MCF 10A (cell line): ENCODE measurements at regions not wholly inside any gene's neighbourhood (a gene's known extent, or its start where the extent isn't known, plus 50 kb on each side); places are given as distances from the start of the nearest gene placed in this dataset.

Experiments
- BruUV-seq: library from RNA; stranded (reverse); fragments of 400-500 nt; replicated peaks from 2 replicates; lab custom pipeline; 2021; lab: Mats Ljungman, UMichigan
- CTCF ChIA-PET: fragments of 300-600 bp; sonication (Branson Sonifier 250); formaldehyde crosslinking; extraction: SDS; loops from one replicate; lab custom pipeline; 2021; ENCODE audit warnings: antibody characterized with exemption, inconsistent platforms; lab: Yijun Ruan, JAX
- POLR2A ChIA-PET: fragments of 300-600, 350-650 bp; sonication (Branson Sonifier 250); formaldehyde crosslinking; extraction: SDS; loops from one replicate; lab custom pipeline; 2020; ENCODE audit warnings: antibody characterized with exemption, inconsistent platforms; lab: Yijun Ruan, JAX
- DNase-seq: peaks from one replicate; pipeline ENCODE4 v3.0.0-alpha.2; 2018; ENCODE audit not compliant: unreplicated experiment
- H3K27ac Mint-ChIP-seq: one replicate; pipeline ENCODE4 v1.8.0; 2022; ENCODE audit warnings: mild to moderate bottlenecking, low read depth, mixed read lengths; ENCODE audit not compliant: unreplicated experiment
- H3K27me3 Mint-ChIP-seq: one replicate; pipeline ENCODE4 v1.8.0; 2022; ENCODE audit warnings: mixed read lengths; ENCODE audit not compliant: insufficient read depth, unreplicated experiment
- H3K36me3 Mint-ChIP-seq: one replicate; pipeline ENCODE4 v1.8.0; 2022; ENCODE audit warnings: mild to moderate bottlenecking, moderate library complexity, mixed read lengths; ENCODE audit not compliant: insufficient read depth, unreplicated experiment
- H3K4me1 Mint-ChIP-seq: one replicate; pipeline ENCODE4 v1.8.0; 2022; ENCODE audit warnings: mixed read lengths; ENCODE audit not compliant: insufficient read depth, unreplicated experiment
- H3K4me3 Mint-ChIP-seq: one replicate; pipeline ENCODE4 v1.8.0; 2022; ENCODE audit warnings: mild to moderate bottlenecking, moderate library complexity, mixed read lengths; ENCODE audit not compliant: unreplicated experiment
- H3K9me3 Mint-ChIP-seq: one replicate; pipeline ENCODE4 v1.8.0; 2022; ENCODE audit warnings: mixed read lengths; ENCODE audit not compliant: unreplicated experiment
- intact Hi-C: fragments of 100-400 bp; cut with micrococcal nuclease; formaldehyde crosslinking; loops from 2 replicates; pipeline ENCODE4 v1.14.1; 2022
- TF ChIP-seq, protein P1 (sequence below): fragments of 200-600 bp; IDR thresholded peaks from one replicate; pipeline ENCODE4 v1.8.0; 2022; ENCODE audit warnings: antibody characterized with exemption, mild to moderate bottlenecking; ENCODE audit not compliant: unreplicated experiment

DNA sequence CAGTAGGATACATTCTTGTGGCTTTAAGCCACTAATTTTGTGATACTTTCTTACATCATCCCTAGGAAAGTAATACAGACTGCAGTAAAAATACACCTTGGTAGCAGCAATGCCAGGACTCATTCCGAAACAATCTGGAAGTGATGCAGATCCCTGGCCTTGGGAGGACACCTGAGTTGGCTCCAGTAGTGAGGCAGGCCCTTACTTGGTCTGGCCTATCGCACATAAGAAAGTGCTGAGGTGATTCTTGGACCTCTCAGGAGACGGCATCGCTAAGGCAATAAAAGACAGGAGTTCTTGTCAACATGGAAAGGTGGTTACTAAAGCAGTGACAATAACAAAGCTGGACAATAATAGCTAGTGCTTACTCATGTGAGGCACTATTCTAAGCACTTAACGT lies 126.5 kb downstream of the SUCNR1 start:
- Mint-ChIP-seq H3K4me3 (no peak overlapping the region), H3K27ac (no peak overlapping the region), H3K36me3 (no peaks in the 10 kb centered on the region), H3K4me1 (no peaks in the 10 kb centered on the region), H3K9me3 (no peaks in the 10 kb centered on the region), H3K27me3 (no peaks in the 10 kb centered on the region)
- no peak for DNase-seq
- TF ChIP-seq, protein P1, sequence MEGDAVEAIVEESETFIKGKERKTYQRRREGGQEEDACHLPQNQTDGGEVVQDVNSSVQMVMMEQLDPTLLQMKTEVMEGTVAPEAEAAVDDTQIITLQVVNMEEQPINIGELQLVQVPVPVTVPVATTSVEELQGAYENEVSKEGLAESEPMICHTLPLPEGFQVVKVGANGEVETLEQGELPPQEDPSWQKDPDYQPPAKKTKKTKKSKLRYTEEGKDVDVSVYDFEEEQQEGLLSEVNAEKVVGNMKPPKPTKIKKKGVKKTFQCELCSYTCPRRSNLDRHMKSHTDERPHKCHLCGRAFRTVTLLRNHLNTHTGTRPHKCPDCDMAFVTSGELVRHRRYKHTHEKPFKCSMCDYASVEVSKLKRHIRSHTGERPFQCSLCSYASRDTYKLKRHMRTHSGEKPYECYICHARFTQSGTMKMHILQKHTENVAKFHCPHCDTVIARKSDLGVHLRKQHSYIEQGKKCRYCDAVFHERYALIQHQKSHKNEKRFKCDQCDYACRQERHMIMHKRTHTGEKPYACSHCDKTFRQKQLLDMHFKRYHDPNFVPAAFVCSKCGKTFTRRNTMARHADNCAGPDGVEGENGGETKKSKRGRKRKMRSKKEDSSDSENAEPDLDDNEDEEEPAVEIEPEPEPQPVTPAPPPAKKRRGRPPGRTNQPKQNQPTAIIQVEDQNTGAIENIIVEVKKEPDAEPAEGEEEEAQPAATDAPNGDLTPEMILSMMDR, result no peak
- ChIA-PET POLR2A (no interaction called here), CTCF (no interaction called here)
- intact Hi-C loops, result no loop called here
- no TSS peak for BruUV-seq

DNA sequence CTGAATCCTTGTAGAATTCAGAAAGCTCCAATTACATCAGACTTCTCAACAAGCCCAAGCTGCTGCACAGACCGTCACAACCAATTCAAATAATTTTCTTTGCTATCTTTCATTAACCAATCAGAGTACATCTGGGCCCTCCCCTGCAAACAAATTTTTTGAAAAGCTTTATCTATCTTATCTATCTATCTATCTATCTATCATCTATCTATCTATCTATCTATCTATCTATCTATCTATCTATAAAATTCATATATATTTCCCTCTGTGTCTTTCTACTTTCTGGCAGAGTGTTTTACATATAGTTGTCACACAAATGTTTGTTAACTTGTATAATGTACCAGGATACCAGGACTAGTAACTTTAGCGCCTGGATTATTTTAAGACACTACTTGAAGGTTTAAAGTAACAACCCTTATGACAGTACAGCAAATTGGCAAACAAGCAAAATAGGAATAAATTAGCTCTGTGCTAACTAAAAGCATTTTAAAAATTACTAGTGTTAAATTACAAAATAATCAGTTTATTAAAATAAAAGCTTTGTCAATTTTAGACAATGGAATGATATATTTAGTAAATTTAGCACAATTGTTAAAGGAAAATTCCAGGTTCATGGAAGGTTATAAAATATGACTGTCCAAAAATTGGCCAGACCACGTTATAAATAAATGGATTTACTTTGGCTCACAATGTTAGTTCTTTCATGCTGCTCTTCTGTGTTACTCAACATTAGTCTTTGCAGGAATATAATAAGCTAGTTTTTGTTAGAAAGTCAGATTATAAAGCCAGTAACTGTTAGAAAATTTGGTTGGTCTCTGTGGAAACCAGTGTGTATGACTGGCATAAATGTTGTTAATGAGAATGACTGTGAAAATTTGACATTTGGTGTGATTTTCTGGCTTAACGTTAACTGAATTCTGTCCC lies 138.6 kb downstream of the SUCNR1 start:
- DNase-seq, result no peak
- no peaks in the 10 kb centered on the region for H3K27me3 Mint-ChIP-seq
- no TSS peak for BruUV-seq
- no peaks in the 10 kb centered on the region for H3K36me3 Mint-ChIP-seq
- H3K27ac Mint-ChIP-seq, result no peak overlapping the region
- no peaks in the 10 kb centered on the region for H3K9me3 Mint-ChIP-seq
- no peaks in the 10 kb centered on the region for H3K4me1 Mint-ChIP-seq
- TF ChIP-seq, protein P1, result no peak
- intact Hi-C loops, result no loop called here
- ChIA-PET CTCF (interaction anchor here (0.6 kb wide), 1 partner anchor 174 kb away, joined by 5 read pairs; no protein-coding TSS in a partner anchor), POLR2A (interaction anchor here (0.6 kb wide), 1 partner anchor 86 kb away, joined by 3 read pairs; no protein-coding TSS in a partner anchor)
- no peak overlapping the region for H3K4me3 Mint-ChIP-seq

DNA sequence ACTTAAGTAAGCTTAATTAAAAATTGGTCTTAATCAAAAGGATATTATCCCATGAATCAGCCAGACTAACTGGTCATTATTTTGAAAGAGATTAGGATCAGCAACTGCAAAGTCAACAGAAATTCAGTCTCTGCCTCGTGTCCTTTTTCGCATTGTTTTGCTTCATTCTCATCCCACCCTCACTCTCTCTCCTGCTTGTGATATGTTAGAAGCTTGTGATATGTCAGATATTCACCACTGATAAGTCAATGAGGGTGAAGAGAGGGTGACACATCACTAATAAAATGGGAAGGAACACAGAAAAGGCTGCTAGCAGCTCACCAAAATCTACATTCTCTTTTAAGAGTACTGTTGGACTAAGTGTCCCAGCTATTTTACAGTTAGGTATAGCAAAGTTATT lies 146.1 kb downstream of the SUCNR1 start:
- H3K4me1 Mint-ChIP-seq, result peaks cover 21% of the 10 kb centered on the region
- no TSS peak for BruUV-seq
- no peaks in the 10 kb centered on the region for H3K9me3 Mint-ChIP-seq
- intact Hi-C loops, result no loop called here
- H3K27me3 Mint-ChIP-seq, result no peaks in the 10 kb centered on the region
- H3K36me3 Mint-ChIP-seq, result no peaks in the 10 kb centered on the region
- DNase-seq, result no peak
- TF ChIP-seq, protein P1, result no peak
- ChIA-PET POLR2A (interaction anchor here (0.8 kb wide), 1 partner anchor 92 kb away, joined by 4 read pairs; no protein-coding TSS in a partner anchor), CTCF (no interaction called here)
- no peak overlapping the region for H3K4me3 Mint-ChIP-seq
- no peak overlapping the region for H3K27ac Mint-ChIP-seq

DNA sequence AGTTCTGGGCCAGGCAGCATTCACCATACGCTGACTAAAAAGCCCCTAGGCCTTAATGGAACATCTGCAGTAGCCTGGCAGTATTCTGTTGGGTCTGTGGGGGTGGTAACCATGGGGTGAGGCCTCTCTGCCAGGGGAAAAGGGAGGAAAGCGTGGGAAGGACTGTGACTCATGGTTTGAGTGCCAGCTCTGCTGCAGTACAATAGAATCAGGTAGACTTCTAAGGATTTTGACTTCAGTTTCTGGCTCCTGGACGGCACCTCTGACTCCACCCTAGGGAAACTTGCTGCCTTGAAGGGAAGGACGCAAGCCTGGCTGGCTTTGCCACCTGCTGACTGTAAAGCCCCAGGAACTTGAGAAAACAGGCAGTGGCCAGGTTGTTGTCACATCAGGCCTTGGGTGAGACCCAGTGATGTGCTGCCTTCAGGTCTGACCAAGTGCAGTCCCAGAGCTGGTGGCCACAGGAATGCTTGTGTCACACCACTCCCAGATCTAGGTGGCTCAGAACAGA lies 148.6 kb downstream of the SUCNR1 start:
- no TSS peak for BruUV-seq
- TF ChIP-seq, protein P1, result no peak
- POLR2A ChIA-PET, result interaction anchor here (0.7 kb wide), 2 partner anchors 54 to 421 kb away, joined by 3 to 4 read pairs; no protein-coding TSS in a partner anchor
- CTCF ChIA-PET, result interaction anchor here (0.6 kb wide), 1 partner anchor 593 kb away, joined by 3 read pairs; no protein-coding TSS in a partner anchor
- H3K9me3 Mint-ChIP-seq, result no peaks in the 10 kb centered on the region
- intact Hi-C loops, result loop anchor here (10.0 kb wide), 1 partner anchor 97 kb away; no protein-coding TSS in a partner anchor
- H3K4me1 Mint-ChIP-seq, result peaks cover 38% of the 10 kb centered on the region
- peak; percentile 98 for DNase-seq
- no peaks in the 10 kb centered on the region for H3K36me3 Mint-ChIP-seq
- no peak overlapping the region for H3K27ac Mint-ChIP-seq
- H3K4me3 Mint-ChIP-seq, result no peak overlapping the region
- no peaks in the 10 kb centered on the region for H3K27me3 Mint-ChIP-seq
